Heart left ventricle (tissue), 13 donors: ENCODE measurements at regions not wholly inside any gene's neighbourhood (a gene's known extent, or its start where the extent isn't known, plus 50 kb on each side); places are given as distances from the start of the nearest gene placed in this dataset.

Source experiments
- POLR2A ChIP-seq, 2 donors: fragments of 450-650 bp; IDR thresholded peaks; one replicate each; pipeline ENCODE4 v1.6.1; 2017; ENCODE audit warnings: antibody characterized with exemption in 2 of 2, mild to moderate bottlenecking in 2 of 2, moderate library complexity in 2 of 2
- TF ChIP-seq, protein P1 (sequence below), 12 donors: fragments of 200-600 bp; sonication (generic) in 4 of 12; IDR thresholded peaks; one replicate each; pipeline versions ENCODE4 v1.5.0 to v1.8.0; 2018 to 2022; ENCODE audit warnings: antibody characterized with exemption in 12 of 12, mild to moderate bottlenecking in 5 of 12
- donor health status: ischemic (EF 13 %, LVEDD 7.1; RV severe dilation, severe dysfunction).
- donor health status: DM: no; HTN: yes; CAD: no.
- donor health status: DM: no; HTN: no; CAD: no.
- donor health status: ischemic (EF 25% LVEDD 6.9; RV normal size, moderate dysfunction).
- donor health status: ischemic (EF 25% LVEDD 5.7; RV mildly dilated, moderate dysfunction).
- donor health status: ischemic (EF 35%, LVEDD 5.7; RV mildly dilated, moderate dysfunction).
- donor health status: nonischemic (EF 11% LVEDD 7.7; RV severe dilation, severe dysfunction).
- donor health status: DM: yes; HTN: yes; CAD: no.
- donor health status: PGD.
- donor health status: ischemic (EF 29% LVEDD 5.4; RV normal size, mild dysfunction).
- donor health status: nonischemic (EF 23%, LVEDD 6.1; RV moderate dilation, normal function).

DNA sequence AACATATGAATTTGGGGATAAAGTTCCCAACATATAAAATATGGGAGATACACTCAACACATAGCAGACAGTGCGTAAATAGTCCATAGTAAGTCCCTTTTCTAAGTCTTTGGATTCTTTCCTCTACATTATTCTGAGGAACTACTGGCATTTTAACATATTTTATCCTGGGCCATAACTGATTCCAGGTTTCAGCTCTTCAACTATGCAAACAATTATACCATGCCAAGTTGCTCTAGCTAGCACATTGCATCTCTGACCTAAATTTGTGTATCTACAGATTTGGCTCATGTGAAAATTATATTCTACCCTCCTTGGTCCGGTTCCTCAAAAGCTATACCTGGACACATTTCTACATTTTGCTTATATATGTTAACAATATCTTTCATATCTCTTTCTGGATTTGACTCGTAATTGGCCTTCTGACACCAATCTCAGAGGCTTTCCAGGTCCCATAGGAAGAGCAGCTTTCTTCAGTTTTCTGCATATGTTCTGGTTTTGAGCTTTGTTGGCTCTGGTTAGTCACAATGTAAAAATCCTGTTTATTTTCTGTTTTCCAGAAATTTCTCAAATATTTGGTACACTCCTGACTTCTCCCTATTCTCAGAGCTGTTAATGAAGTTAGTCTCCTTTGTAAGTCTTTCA is 305.4 kb downstream of the BMP4 start:
- TF ChIP-seq POLR2A (IDR thresholded peaks at IDR 0.05) = no peak
- TF ChIP-seq, protein P1, sequence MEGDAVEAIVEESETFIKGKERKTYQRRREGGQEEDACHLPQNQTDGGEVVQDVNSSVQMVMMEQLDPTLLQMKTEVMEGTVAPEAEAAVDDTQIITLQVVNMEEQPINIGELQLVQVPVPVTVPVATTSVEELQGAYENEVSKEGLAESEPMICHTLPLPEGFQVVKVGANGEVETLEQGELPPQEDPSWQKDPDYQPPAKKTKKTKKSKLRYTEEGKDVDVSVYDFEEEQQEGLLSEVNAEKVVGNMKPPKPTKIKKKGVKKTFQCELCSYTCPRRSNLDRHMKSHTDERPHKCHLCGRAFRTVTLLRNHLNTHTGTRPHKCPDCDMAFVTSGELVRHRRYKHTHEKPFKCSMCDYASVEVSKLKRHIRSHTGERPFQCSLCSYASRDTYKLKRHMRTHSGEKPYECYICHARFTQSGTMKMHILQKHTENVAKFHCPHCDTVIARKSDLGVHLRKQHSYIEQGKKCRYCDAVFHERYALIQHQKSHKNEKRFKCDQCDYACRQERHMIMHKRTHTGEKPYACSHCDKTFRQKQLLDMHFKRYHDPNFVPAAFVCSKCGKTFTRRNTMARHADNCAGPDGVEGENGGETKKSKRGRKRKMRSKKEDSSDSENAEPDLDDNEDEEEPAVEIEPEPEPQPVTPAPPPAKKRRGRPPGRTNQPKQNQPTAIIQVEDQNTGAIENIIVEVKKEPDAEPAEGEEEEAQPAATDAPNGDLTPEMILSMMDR (IDR thresholded peaks at IDR 0.05) = no peak
